Right forelimb (tissue), 1 donor: ENCODE measurements at regions not wholly inside any gene's neighbourhood (a gene's known extent, or its start where the extent isn't known, plus 50 kb on each side); places are given as distances from the start of the nearest gene placed in this dataset.
"Not testable (repeated sequence)": the region's sequence is repeated elsewhere in the genome, so short reads cannot be mapped to it uniquely, and the experiment has no call there.

Source experiments
- DNase-seq: peaks from one replicate; pipeline ENCODE4 v3.0.0-alpha.2; 2018

DNA sequence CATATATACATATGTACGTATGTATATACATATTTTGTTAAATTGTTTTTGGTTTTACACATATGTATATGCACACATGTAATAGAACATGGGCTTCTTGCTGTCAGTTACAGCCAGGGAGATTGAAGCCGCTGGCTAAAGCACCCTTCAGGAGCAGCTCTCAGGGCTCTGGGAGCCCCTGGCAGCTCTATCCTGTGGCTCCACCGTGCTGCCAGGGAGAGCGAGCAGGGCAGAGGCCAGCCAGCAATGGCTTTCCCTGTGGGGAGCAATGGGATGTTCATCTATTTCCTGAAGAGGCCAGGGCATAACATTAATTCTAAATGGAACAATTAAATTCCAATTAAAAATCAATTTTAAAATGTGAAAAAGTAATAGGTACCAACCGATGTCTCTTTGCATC lies 102.9 kb downstream of the PSMG1 start:
- no peak for DNase-seq

DNA sequence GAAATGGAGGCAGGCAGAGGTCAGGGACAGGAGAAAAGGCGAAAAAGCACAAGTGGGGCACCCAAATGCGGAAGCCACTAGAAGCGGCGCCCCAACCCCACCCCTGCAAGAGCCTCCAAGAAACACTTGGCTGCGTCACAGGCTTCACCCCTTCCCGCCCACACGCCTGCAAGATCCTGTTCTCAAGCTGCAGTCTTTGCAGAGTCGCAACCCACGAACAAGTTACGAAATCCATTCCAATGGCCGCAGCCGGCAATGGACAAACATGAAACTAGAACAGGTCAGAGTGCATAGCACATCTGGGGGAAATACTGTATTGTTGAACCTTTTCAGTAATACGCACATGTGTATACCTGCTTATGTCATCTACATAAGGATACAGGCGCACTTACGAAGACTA lies 103.6 kb downstream of the PSMG1 start:
- DNase-seq, result no peak

- DNase-seq, result no peak
Measured at GRCh38 chr21:39078322-39079065, 104.8 kb downstream of the PSMG1 start.

DNA sequence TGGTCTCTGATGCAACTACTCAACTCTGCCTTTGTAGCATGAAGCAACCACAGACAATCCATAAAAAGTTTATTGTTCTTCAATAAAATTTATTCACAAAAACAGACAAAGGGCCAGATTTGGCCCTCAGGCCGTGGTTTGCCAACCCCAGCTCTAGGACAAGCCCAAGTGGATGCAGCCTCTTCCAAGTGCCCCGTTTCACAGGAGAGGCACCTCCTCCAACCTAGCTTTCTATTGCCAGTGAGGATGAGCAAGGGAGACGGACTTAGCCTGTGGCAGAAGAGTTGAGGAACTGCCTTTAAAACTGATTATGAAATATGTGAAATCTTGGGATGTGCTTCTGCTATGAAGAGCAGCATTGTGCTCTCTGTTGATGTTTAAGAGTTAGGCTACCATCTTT lies 105.4 kb downstream of the PSMG1 start:
- no peak for DNase-seq

DNA sequence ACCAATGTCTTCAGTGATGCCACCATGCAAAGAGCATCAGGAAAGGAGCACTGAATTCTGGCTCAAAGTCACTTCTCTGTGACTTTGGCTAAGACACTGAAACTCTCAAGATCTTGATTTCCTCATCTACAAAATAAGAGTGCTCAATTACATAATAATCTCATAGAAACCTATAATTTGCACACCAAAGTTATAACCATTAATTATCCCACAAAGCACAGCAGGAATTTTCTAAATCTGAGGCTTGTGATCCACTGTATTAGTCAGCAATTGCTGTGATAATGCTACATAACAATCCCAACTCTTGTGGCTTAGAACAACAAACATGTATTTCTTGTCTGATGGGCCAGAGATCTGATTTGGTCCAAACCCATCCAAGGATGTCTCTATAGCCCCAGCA lies 108.7 kb downstream of the PSMG1 start:
- no peak for DNase-seq

DNA sequence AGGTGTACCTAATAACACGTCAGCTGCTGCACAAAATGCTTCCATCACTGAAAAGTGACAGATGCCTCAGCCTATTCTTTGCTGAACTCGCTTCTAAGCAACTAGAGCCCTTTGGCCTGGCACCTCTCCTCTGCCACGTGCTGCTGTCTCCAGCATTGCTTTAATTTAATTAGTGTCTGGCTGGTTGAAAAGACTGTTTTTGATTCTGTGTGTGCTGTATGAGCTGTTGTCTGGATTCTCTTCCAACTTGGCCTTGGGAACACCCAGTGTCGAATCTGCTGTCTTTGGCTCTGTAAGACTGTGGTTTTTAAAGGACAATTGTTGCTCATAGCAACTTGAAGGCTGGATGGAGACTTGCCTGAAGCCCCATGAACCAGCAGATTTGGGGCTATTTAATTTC lies 109.5 kb downstream of the PSMG1 start:
- DNase-seq, result no peak

GRCh38 chr21:39073063-39073462 lies 110.2 kb downstream of the PSMG1 start:
- DNase-seq, result no peak

GRCh38 chr21:39072468-39072867 lies 110.8 kb downstream of the PSMG1 start:
- no peak for DNase-seq

DNA sequence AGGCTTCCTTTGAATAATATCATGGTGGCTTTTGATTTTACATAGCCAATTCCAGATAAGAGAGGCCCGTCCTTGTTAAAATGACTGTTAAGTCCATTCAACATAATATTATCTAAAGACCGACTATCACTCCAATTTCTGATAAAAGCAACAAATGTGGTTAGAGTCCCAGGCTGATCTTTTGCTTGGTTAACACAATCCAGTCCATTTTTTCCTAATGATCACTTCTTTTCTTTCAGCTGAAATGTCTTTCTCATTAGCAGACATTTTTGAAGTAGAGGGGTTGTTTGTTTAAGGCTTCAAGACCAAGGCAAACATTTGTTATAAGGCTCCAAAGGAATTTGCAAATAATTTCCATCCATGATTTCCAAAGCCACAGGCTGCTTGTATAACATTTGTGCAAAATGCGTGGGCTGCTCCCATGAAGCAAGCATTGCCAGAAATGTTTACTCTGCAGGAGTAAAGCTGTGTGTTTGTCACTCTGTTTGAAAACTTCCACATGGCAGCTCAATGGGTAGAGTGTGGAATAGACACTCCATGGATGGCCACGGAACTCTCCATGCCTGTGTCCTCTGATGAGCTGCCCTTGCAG lies 111.5 kb downstream of the PSMG1 start:
- DNase-seq, result no peak

GRCh38 chr21:39069856-39070255 lies 113.4 kb downstream of the PSMG1 start:
- DNase-seq, result not testable (repeated sequence)

- no peak for DNase-seq
Measured at GRCh38 chr21:39066829-39067780, 116.1 kb downstream of the PSMG1 start.

DNA sequence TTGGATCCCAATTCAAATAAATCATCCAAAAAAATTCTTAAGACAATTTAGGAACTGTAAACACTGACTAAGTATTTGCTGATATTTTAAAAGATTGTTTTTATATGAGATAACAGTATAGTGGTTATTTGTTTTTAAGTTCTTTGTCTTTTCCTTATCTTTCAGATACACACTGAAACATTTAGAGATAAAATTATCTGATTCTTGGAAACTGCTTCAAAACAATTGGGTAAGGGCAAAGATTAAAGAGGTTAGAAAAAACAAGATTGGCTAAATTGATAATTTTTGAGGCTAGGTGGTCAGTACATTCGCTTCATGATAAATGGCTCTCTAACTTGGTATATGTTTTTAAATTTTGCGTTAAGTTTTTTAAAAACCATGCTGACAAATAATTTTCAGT lies 117.3 kb downstream of the PSMG1 start:
- DNase-seq, result no peak

DNA sequence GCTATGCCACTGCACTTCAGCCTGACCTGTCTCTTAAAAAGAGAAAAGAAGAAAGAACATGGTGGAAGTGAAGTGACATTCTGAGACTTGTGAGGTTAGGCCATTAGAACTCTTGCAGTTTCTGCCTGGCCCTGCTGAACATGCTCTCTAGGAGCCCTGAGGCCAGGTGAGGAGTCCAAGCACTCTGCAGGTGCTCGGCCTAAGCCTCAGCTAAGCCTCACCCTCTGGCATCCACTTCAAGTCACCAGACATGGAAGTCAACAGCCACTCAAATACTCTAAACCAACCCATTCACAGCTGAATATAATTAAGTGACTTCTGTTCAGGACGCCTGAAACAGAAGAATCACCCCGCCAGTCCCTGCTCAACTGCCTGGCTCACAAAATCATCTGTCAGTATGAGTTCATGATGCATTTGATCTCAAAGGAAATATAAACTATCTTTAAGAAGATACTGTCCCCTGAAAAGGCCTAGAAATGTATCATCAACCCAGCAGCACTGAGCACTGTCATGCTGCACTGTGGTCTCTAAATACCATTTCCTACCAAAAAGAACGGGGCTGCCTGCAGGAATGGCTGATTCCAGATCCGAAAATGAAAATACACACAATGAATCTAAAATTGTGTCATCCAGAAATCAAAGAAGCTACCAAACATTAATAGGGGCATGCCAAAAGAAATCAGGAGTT lies 118.8 kb downstream of the PSMG1 start:
- DNase-seq, result no peak

DNA sequence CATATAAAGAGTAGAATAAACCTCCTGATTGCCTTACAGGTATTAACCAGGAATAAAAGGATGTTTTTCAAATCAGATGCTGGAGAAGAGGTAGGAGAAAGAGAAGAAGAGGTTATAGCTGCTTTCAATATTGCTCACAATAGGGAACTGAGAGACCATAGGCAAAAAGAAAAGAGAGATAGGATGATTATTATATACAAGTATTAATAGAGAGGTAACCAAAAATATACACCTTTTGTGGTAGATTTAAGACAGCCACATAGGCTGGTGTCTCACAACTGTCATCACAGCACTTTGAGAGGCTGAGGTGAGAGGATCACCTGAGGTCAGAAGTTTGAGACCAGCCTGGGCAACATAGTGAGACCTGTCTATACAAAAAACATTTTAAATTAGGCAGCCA lies 119.7 kb downstream of the PSMG1 start:
- no peak for DNase-seq

DNA sequence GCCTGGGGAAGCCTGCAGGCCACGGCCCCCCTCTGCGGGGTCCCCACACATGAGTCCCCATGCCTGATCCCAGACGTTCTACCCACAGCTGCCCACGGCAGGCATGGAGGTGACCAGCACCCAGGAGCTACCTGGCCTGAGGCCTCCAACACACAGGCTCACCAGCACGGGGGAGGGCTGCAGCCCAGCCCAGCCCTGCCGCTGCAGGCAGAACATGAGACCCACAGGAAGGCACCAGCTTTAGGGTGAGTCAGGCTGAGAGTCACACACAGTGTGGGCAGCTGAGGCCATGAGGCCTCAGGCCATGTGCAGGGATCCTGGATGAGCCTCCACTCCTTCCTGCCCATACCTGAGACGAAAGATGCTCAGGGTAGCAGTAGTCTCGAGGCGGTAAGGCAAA lies 121.1 kb downstream of the PSMG1 start:
- no peak for DNase-seq

- no peak for DNase-seq
Measured at GRCh38 chr21:39061766-39062165, 121.5 kb downstream of the PSMG1 start.

GRCh38 chr21:39060485-39061083 lies 122.7 kb downstream of the PSMG1 start:
- DNase-seq, result no peak

- DNase-seq, result no peak
Measured at GRCh38 chr21:39057121-39057520, 126.1 kb downstream of the PSMG1 start.

DNA sequence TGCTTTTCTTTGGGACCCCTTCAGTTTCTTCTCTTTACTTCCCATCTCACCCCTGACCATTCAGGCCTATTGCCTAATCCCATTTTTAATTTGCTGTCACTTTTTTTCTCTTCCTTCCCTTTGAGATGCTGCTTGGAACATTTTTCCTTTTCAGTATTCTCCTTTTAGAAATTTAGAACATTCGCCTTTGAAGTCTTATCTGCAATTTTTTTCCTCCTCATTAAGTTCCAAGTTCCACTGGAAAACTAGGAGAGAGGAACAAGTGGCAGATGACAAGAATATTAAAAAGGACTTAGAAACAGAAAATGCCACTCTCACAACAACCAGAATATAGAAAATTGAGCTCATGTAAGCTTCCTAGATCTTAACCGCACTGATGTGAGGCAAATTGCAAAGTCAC lies 126.6 kb downstream of the PSMG1 start:
- no peak for DNase-seq

- no peak for DNase-seq
Measured at GRCh38 chr21:39055167-39055767, 128.0 kb downstream of the PSMG1 start.

DNA sequence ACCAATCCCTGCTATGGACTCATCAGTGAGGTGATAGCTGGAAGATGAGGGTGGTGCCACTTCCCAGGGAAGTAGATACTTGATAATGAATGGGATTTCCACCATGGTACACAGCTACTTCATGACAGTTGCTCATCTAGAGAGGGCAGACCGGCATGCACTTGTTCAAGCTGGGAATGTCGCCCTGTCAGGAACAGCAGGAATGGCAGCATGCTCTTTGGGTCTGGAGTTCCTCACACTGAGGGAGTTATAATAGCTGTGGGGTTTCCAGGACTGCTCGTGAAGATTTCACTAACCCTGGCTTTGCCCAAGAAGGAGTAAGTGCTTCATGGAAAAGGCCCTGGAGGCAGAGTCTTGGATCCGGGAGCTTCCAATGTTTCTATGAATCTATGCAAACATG lies 129.2 kb downstream of the PSMG1 start:
- no peak for DNase-seq

- DNase-seq, result no peak
Measured at GRCh38 chr21:39053126-39053525, 130.1 kb downstream of the PSMG1 start.
